ENCODE measurements at regions not wholly inside any gene's neighbourhood (a gene's known extent, or its start where the extent isn't known, plus 50 kb on each side); places are given as distances from the start of the nearest gene placed in this dataset.

DNA sequence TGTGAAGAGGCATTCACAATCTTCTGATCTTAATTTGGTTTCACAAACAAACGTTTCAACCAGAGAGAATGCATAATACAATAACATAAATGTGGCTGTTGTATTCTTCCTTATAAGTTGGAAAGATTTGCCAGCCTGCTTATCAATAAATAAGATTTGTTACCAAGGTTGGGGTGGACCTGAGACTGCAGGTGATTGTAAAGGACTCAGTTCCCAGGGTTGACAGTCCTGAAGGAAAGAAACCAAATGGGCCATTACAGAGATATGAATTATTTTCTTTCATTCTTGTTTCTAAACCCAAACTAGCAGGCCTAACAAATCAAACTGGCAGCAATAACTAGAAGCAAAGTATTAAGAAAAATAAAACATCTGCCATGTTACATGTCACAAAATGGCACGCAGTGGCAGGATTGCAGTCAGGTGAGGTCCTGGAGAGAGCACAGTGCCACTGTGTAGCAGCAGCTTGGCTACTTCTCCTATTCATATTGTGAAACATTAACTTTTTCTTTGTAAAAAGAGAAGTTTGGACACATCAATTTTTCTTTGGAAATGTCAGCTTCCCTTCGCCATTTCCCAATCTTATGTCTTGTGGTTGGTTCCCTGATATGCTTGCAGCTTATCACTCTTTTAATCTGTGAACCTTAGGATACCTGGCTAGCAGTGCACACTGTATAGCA lies 133.8 kb upstream of the EMCN start:
- H3K27me3 ChIP-seq (ENCODE audit: control insufficient read depth in 2 of 2, insufficient read depth in 2 of 2, low read length in 2 of 2), result no peaks in the 10 kb centered on the region
- POLR2A ChIA-PET, result no interaction called here
- no TSS peak for BruUV-seq (replicated peaks)

More for the DNA sequence above, 133.8 kb upstream of the EMCN start:
- dilution Hi-C loops (cut with MboI; ENCODE audit: extremely low pct_ligation_motif_present, low sequenced_read_pairs), result no loop called here
- Histone ChIP-seq H3K9ac (replicated peaks; ENCODE audit: extremely low read depth, insufficient read depth, low read length) (no peak overlapping the region), H3K9me3 (replicated peaks; ENCODE audit: control insufficient read depth, insufficient read depth, low read length) (no peaks in the 10 kb centered on the region), H4K20me1 (replicated peaks; ENCODE audit: control insufficient read depth, extremely low read depth, insufficient read depth, low read length) (no peaks in the 10 kb centered on the region), H3K9me1 (replicated peaks; ENCODE audit: control insufficient read depth, extremely low read depth, insufficient read depth, low read length) (no peaks in the 10 kb centered on the region), H2AFZ (ENCODE audit: low read depth, low read length) (no peak overlapping the region), H3K4me1 (ENCODE audit: control insufficient read depth, extremely low read depth, insufficient read depth, low read length) (peaks cover 32% of the 10 kb centered on the region), H3K27ac (ENCODE audit: insufficient read depth, low read depth, low read length) (no peak overlapping the region), H3K36me3 (ENCODE audit: control insufficient read depth in 2 of 2, extremely low read depth in 1 of 2, insufficient read depth in 2 of 2, low read length in 2 of 2) (no peaks in the 10 kb centered on the region), H3K79me2 (ENCODE audit: control insufficient read depth, insufficient read depth, low read length) (no peaks in the 10 kb centered on the region), H3K4me3 (replicated peaks in 1 of 3; ENCODE audit: insufficient read depth in 1 of 3, low read depth in 1 of 3, low read length in 3 of 3) (no peak overlapping the region), H3K4me2 (ENCODE audit: insufficient read depth, low read length) (no peak overlapping the region)
- intact Hi-C loops (cut with micrococcal nuclease), result loop anchor here (10.0 kb wide), 2 partner anchors 107 to 373 kb away; no protein-coding TSS in a partner anchor
- TF ChIP-seq POLR2A (IDR thresholded peaks at IDR 0.05; ENCODE audit: low read depth, low read length) (no peak), EZH2 (IDR thresholded peaks at IDR 0.05; ENCODE audit: borderline replicate concordance, low read depth, low read length, severe bottlenecking) (no peak), MYC (IDR thresholded peaks at IDR 0.05; ENCODE audit: low read depth, low read length) (no peak), GATA2 (IDR thresholded peaks at IDR 0.05; ENCODE audit: insufficient read depth, insufficient read length, low read depth, low read length) (no peak), FOS (IDR thresholded peaks at IDR 0.05; ENCODE audit: borderline replicate concordance, insufficient read depth, low read length) (no peak), POLR2AphosphoS5 (IDR thresholded peaks at IDR 0.05; ENCODE audit: insufficient read depth, low read depth, low read length) (no peak), JUN (IDR thresholded peaks at IDR 0.05; ENCODE audit: borderline replicate concordance, insufficient read depth, insufficient read length, low read depth) (no peak)
- TF ChIP-seq, protein P1, sequence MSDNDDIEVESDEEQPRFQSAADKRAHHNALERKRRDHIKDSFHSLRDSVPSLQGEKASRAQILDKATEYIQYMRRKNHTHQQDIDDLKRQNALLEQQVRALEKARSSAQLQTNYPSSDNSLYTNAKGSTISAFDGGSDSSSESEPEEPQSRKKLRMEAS (IDR thresholded peaks at IDR 0.05; ENCODE audit: insufficient read depth, insufficient read length), result no peak
- TF ChIP-seq, protein P2, sequence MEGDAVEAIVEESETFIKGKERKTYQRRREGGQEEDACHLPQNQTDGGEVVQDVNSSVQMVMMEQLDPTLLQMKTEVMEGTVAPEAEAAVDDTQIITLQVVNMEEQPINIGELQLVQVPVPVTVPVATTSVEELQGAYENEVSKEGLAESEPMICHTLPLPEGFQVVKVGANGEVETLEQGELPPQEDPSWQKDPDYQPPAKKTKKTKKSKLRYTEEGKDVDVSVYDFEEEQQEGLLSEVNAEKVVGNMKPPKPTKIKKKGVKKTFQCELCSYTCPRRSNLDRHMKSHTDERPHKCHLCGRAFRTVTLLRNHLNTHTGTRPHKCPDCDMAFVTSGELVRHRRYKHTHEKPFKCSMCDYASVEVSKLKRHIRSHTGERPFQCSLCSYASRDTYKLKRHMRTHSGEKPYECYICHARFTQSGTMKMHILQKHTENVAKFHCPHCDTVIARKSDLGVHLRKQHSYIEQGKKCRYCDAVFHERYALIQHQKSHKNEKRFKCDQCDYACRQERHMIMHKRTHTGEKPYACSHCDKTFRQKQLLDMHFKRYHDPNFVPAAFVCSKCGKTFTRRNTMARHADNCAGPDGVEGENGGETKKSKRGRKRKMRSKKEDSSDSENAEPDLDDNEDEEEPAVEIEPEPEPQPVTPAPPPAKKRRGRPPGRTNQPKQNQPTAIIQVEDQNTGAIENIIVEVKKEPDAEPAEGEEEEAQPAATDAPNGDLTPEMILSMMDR (IDR thresholded peaks at IDR 0.05; ENCODE audit: extremely low read depth in 1 of 2, insufficient read depth in 1 of 2, low read depth in 1 of 2, low read length in 2 of 2), result no peak
- CTCF ChIA-PET, result no interaction called here
- DNase-seq (ENCODE audit: low read depth, low spot score) (no peak), FAIRE-seq (no peak)

Measured in endothelial cell of umbilical vein (primary cell).